Testis (tissue), 2 donors: ENCODE measurements at regions not wholly inside any gene's neighbourhood (a gene's known extent, or its start where the extent isn't known, plus 50 kb on each side); places are given as distances from the start of the nearest gene placed in this dataset.

Experiments
- CTCF ChIP-seq, 3 experiments: fragments of 450-650 bp in 2 of 3; fragments of 200-600 bp in 1 of 3; sonication (generic) in 1 of 3; IDR thresholded peaks; one replicate each; pipeline ENCODE4 v1.5.1; 2016 to 2019; ENCODE audit warnings: antibody characterized with exemption in 3 of 3, mild to moderate bottlenecking in 2 of 3, moderate library complexity in 1 of 3
- POLR2A ChIP-seq: fragments of 450-650 bp; IDR thresholded peaks from one replicate; pipeline ENCODE4 v1.6.1; 2017; ENCODE audit warnings: antibody characterized with exemption, mild to moderate bottlenecking, moderate library complexity

- TF ChIP-seq CTCF (IDR thresholded peaks at IDR 0.05) (no peak), POLR2A (no peak)
Measured at GRCh38 chr3:124264346-124264745, 272.4 kb upstream of the ROPN1 start.
